MCF 10A (cell line): ENCODE measurements at regions not wholly inside any gene's neighbourhood (a gene's known extent, or its start where the extent isn't known, plus 50 kb on each side); places are given as distances from the start of the nearest gene placed in this dataset.

Experiments
- BruUV-seq: library from RNA; stranded (reverse); fragments of 400-500 nt; replicated peaks from 2 replicates; lab custom pipeline; 2021; lab: Mats Ljungman, UMichigan
- CTCF ChIA-PET: fragments of 300-600 bp; sonication (Branson Sonifier 250); formaldehyde crosslinking; extraction: SDS; loops from one replicate; lab custom pipeline; 2021; ENCODE audit warnings: antibody characterized with exemption, inconsistent platforms; lab: Yijun Ruan, JAX
- POLR2A ChIA-PET: fragments of 300-600, 350-650 bp; sonication (Branson Sonifier 250); formaldehyde crosslinking; extraction: SDS; loops from one replicate; lab custom pipeline; 2020; ENCODE audit warnings: antibody characterized with exemption, inconsistent platforms; lab: Yijun Ruan, JAX
- DNase-seq: peaks from one replicate; pipeline ENCODE4 v3.0.0-alpha.2; 2018; ENCODE audit not compliant: unreplicated experiment
- H3K27ac Mint-ChIP-seq: one replicate; pipeline ENCODE4 v1.8.0; 2022; ENCODE audit warnings: mild to moderate bottlenecking, low read depth, mixed read lengths; ENCODE audit not compliant: unreplicated experiment
- H3K27me3 Mint-ChIP-seq: one replicate; pipeline ENCODE4 v1.8.0; 2022; ENCODE audit warnings: mixed read lengths; ENCODE audit not compliant: insufficient read depth, unreplicated experiment
- H3K36me3 Mint-ChIP-seq: one replicate; pipeline ENCODE4 v1.8.0; 2022; ENCODE audit warnings: mild to moderate bottlenecking, moderate library complexity, mixed read lengths; ENCODE audit not compliant: insufficient read depth, unreplicated experiment
- H3K4me1 Mint-ChIP-seq: one replicate; pipeline ENCODE4 v1.8.0; 2022; ENCODE audit warnings: mixed read lengths; ENCODE audit not compliant: insufficient read depth, unreplicated experiment
- H3K4me3 Mint-ChIP-seq: one replicate; pipeline ENCODE4 v1.8.0; 2022; ENCODE audit warnings: mild to moderate bottlenecking, moderate library complexity, mixed read lengths; ENCODE audit not compliant: unreplicated experiment
- H3K9me3 Mint-ChIP-seq: one replicate; pipeline ENCODE4 v1.8.0; 2022; ENCODE audit warnings: mixed read lengths; ENCODE audit not compliant: unreplicated experiment
- CTCF ChIP-seq: fragments of 200-600 bp; IDR thresholded peaks from one replicate; pipeline ENCODE4 v1.8.0; 2022; ENCODE audit warnings: antibody characterized with exemption, mild to moderate bottlenecking; ENCODE audit not compliant: unreplicated experiment
- intact Hi-C: fragments of 100-400 bp; cut with micrococcal nuclease; formaldehyde crosslinking; loops from 2 replicates; pipeline ENCODE4 v1.14.1; 2022

DNA sequence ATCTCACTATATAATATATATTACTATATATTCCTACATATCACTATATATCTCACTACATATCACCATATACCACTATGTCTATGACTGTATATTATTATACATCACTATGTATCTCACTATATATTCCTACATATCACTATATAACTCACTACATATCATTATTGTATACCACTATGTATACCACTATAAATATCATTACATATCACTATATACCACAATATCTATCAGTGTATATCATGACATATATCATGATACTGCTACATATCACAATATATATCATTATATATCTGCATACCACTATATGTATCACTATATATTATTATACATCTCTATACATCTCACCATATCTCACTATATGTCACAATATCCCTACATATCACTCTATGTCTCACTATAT, 121.5 kb downstream of the ASCL4 start:
- ChIA-PET POLR2A (no interaction called here), CTCF (no interaction called here)
- H3K36me3 Mint-ChIP-seq, result no peaks in the 10 kb centered on the region
- TF ChIP-seq CTCF, result no peak
- intact Hi-C loops, result no loop called here
- no peak for DNase-seq
- H3K27ac Mint-ChIP-seq, result no peak overlapping the region
- H3K27me3 Mint-ChIP-seq, result peaks cover 39% of the 10 kb centered on the region
- no peaks in the 10 kb centered on the region for H3K9me3 Mint-ChIP-seq
- no peaks in the 10 kb centered on the region for H3K4me1 Mint-ChIP-seq
- no TSS peak for BruUV-seq
- no peak overlapping the region for H3K4me3 Mint-ChIP-seq

- no peak for DNase-seq
- ChIA-PET POLR2A (no interaction called here), CTCF (interaction anchor here (0.7 kb wide), 1 partner anchor 648 kb away, joined by 3 read pairs; no protein-coding TSS in a partner anchor)
- intact Hi-C loops, result no loop called here
- Mint-ChIP-seq H3K9me3 (no peaks in the 10 kb centered on the region), H3K36me3 (no peaks in the 10 kb centered on the region), H3K27ac (no peak overlapping the region), H3K4me3 (no peak overlapping the region), H3K4me1 (no peaks in the 10 kb centered on the region), H3K27me3 (peaks cover 36% of the 10 kb centered on the region)
- no TSS peak for BruUV-seq
- TF ChIP-seq CTCF, result no peak
These were observed 126.1 kb downstream of the ASCL4 start for GRCh38 chr12:107900588-107900987.

- H3K9me3 Mint-ChIP-seq, result no peaks in the 10 kb centered on the region
These were observed 129.0 kb downstream of the ASCL4 start for GRCh38 chr12:107903341-107904061.

DNA sequence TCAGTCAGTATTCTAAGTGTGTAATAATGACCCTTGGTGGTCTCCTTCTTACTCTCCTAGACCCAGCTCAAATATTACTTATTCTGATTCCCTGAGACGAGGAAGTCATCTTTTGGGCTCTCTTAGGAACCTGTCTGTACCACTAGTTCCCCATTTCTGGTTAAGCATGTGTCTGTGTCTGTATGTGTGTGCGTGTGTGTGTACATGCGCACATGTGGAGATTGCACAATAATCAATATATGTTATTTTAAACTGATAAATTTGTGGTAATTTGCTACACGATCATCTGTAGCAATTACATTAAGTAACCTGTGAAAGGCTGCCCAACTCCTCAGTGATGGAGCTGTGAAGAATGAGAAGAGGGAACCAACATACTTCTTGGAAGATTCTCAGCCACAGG, 132.2 kb downstream of the ASCL4 start:
- intact Hi-C loops, result no loop called here
- no peak for DNase-seq
- Mint-ChIP-seq H3K36me3 (no peaks in the 10 kb centered on the region), H3K27me3 (peaks cover 17% of the 10 kb centered on the region), H3K4me1 (no peaks in the 10 kb centered on the region), H3K27ac (no peak overlapping the region), H3K4me3 (no peak overlapping the region), H3K9me3 (no peaks in the 10 kb centered on the region)
- ChIA-PET POLR2A (no interaction called here), CTCF (interaction anchor here (2.7 kb wide), 1 partner anchor 12 kb away, joined by 16 read pairs; no protein-coding TSS in a partner anchor)
- no peak for TF ChIP-seq CTCF
- no TSS peak for BruUV-seq

More at GRCh38 chr12:107903341-107904061, 129.0 kb downstream of the ASCL4 start:
- Mint-ChIP-seq H3K4me3 (peak overlapping the region; percentile 37), H3K27ac (no peak overlapping the region), H3K4me1 (no peaks in the 10 kb centered on the region), H3K27me3 (peaks cover 36% of the 10 kb centered on the region), H3K36me3 (no peaks in the 10 kb centered on the region)
- CTCF ChIA-PET, result no interaction called here
- DNase-seq, result no peak
- no TSS peak for BruUV-seq
- intact Hi-C loops, result no loop called here
- POLR2A ChIA-PET, result no interaction called here
- no peak for TF ChIP-seq CTCF
